IMR-90 (cell line): ENCODE measurements at regions not wholly inside any gene's neighbourhood (a gene's known extent, or its start where the extent isn't known, plus 50 kb on each side); places are given as distances from the start of the nearest gene placed in this dataset.

Experiments
- MXI1 ChIP-seq: IDR thresholded peaks from 2 replicates; pipeline ENCODE4 v1.6.1; 2012; ENCODE audit warnings: low read depth, mild to moderate bottlenecking, low read length, moderate library complexity, borderline replicate concordance
- RAD21 ChIP-seq: IDR thresholded peaks from 2 replicates; pipeline ENCODE4 v1.6.1; 2012; ENCODE audit warnings: low read length, improper control_type of control experiment
- RFX5 ChIP-seq: IDR thresholded peaks from 2 replicates; pipeline ENCODE4 v1.8.0; 2012; ENCODE audit warnings: low read depth, mild to moderate bottlenecking, low read length, moderate library complexity
- SMC3 ChIP-seq: fragments of 150-350 bp; IDR thresholded peaks from 2 replicates; pipeline ENCODE4 v1.6.1; 2016; ENCODE audit warnings: low read depth, mild to moderate bottlenecking, antibody characterized with exemption, low read length, moderate library complexity
- TF ChIP-seq, protein P1 (sequence below): conservative IDR thresholded peaks from 2 replicates; pipeline ENCODE4 v1.5.1; 2012; ENCODE audit warnings: mild to moderate bottlenecking, low read depth, low read length, improper control_type of control experiment

DNA sequence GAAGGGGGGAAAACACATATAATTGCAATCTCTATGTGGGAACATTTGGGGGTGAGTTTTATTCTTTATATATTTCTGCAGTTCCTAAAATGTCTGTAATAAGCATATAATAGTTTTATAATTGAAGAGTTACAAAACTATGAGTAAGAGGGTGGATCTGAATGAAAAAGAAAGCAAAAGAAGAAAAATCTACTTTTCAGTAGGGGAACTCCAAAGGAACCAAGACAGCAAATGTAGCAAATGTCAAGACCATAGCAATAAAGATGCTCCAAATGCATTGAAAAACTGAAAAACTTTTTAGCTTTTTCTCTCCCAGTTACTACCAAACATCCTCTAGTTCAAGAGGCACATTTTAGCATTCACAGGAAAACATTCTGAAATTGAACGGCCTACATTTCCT, 434.8 kb downstream of the LMO4 start:
- no peak for TF ChIP-seq MXI1
- TF ChIP-seq RFX5, result no peak
- TF ChIP-seq, protein P1, sequence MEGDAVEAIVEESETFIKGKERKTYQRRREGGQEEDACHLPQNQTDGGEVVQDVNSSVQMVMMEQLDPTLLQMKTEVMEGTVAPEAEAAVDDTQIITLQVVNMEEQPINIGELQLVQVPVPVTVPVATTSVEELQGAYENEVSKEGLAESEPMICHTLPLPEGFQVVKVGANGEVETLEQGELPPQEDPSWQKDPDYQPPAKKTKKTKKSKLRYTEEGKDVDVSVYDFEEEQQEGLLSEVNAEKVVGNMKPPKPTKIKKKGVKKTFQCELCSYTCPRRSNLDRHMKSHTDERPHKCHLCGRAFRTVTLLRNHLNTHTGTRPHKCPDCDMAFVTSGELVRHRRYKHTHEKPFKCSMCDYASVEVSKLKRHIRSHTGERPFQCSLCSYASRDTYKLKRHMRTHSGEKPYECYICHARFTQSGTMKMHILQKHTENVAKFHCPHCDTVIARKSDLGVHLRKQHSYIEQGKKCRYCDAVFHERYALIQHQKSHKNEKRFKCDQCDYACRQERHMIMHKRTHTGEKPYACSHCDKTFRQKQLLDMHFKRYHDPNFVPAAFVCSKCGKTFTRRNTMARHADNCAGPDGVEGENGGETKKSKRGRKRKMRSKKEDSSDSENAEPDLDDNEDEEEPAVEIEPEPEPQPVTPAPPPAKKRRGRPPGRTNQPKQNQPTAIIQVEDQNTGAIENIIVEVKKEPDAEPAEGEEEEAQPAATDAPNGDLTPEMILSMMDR, result no peak
- no peak for TF ChIP-seq SMC3
- no peak for TF ChIP-seq RAD21
